ENCODE measurements at regions not wholly inside any gene's neighbourhood (a gene's known extent, or its start where the extent isn't known, plus 50 kb on each side); places are given as distances from the start of the nearest gene placed in this dataset.

- TF ChIP-seq CTCF (IDR thresholded peaks at IDR 0.05) (no peak), POLR2A (IDR thresholded peaks at IDR 0.05) (no peak), EP300 (IDR thresholded peaks at IDR 0.05) (no peak), POLR2AphosphoS5 (IDR thresholded peaks at IDR 0.05) (no peak)
Observed at GRCh38 chr2:236873636-236874035, 212.1 kb upstream of the COPS8 start.
